HL-60 (cell line): ENCODE measurements at regions not wholly inside any gene's neighbourhood (a gene's known extent, or its start where the extent isn't known, plus 50 kb on each side); places are given as distances from the start of the nearest gene placed in this dataset.

ENCODE experiments used
- GABPA ChIP-seq: IDR thresholded peaks from 2 replicates; pipeline ENCODE4 v1.6.1; 2012; ENCODE audit warnings: low read depth
- POLR2AphosphoS5 ChIP-seq: IDR thresholded peaks from 2 replicates; pipeline ENCODE4 v1.6.1; 2012; ENCODE audit warnings: low read depth
- TF ChIP-seq, protein P1 (sequence below): IDR thresholded peaks from one replicate; pipeline ENCODE4 v1.5.1; 2011; ENCODE audit warnings: low read length, control low read depth, inconsistent platforms; ENCODE audit not compliant: insufficient read depth
- TF ChIP-seq, protein P2 (sequence below): IDR thresholded peaks from 2 replicates; pipeline ENCODE4 v1.6.1; 2012; ENCODE audit warnings: low read depth; ENCODE audit not compliant: insufficient replicate concordance

DNA sequence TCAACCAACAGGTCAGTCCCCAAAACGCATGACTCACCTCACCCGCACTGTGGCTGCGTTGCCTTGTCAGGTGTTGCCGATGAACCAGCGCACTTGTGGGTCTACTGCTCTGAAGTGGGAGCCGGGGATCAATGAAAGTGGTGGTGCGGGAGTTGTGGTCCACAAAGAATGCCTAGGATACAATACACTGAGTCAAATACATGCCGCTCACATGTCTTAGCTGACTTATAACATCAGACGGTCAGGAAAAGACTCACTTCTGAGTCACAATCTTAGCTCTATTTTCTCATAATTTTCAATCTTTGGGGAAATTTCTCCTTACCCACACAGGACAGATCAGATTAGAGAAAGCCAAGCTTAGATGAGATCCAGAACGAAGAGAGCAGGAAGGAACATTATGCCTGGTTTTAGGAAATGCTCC is 107.1 kb upstream of the STK17B start:
- TF ChIP-seq, protein P1, sequence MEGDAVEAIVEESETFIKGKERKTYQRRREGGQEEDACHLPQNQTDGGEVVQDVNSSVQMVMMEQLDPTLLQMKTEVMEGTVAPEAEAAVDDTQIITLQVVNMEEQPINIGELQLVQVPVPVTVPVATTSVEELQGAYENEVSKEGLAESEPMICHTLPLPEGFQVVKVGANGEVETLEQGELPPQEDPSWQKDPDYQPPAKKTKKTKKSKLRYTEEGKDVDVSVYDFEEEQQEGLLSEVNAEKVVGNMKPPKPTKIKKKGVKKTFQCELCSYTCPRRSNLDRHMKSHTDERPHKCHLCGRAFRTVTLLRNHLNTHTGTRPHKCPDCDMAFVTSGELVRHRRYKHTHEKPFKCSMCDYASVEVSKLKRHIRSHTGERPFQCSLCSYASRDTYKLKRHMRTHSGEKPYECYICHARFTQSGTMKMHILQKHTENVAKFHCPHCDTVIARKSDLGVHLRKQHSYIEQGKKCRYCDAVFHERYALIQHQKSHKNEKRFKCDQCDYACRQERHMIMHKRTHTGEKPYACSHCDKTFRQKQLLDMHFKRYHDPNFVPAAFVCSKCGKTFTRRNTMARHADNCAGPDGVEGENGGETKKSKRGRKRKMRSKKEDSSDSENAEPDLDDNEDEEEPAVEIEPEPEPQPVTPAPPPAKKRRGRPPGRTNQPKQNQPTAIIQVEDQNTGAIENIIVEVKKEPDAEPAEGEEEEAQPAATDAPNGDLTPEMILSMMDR, result no peak
- TF ChIP-seq, protein P2, sequence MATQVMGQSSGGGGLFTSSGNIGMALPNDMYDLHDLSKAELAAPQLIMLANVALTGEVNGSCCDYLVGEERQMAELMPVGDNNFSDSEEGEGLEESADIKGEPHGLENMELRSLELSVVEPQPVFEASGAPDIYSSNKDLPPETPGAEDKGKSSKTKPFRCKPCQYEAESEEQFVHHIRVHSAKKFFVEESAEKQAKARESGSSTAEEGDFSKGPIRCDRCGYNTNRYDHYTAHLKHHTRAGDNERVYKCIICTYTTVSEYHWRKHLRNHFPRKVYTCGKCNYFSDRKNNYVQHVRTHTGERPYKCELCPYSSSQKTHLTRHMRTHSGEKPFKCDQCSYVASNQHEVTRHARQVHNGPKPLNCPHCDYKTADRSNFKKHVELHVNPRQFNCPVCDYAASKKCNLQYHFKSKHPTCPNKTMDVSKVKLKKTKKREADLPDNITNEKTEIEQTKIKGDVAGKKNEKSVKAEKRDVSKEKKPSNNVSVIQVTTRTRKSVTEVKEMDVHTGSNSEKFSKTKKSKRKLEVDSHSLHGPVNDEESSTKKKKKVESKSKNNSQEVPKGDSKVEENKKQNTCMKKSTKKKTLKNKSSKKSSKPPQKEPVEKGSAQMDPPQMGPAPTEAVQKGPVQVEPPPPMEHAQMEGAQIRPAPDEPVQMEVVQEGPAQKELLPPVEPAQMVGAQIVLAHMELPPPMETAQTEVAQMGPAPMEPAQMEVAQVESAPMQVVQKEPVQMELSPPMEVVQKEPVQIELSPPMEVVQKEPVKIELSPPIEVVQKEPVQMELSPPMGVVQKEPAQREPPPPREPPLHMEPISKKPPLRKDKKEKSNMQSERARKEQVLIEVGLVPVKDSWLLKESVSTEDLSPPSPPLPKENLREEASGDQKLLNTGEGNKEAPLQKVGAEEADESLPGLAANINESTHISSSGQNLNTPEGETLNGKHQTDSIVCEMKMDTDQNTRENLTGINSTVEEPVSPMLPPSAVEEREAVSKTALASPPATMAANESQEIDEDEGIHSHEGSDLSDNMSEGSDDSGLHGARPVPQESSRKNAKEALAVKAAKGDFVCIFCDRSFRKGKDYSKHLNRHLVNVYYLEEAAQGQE, result no peak
- no peak for TF ChIP-seq POLR2AphosphoS5
- TF ChIP-seq GABPA, result no peak
